Small intestine (tissue), 7 donors: ENCODE measurements at regions not wholly inside any gene's neighbourhood (a gene's known extent, or its start where the extent isn't known, plus 50 kb on each side); places are given as distances from the start of the nearest gene placed in this dataset.

Source experiments
- DNase-seq, 2 donors: peaks; one replicate each; pipeline versions ENCODE4 v3.0.0 to v3.0.0-alpha.2; 2013
- FAIRE-seq: peaks from 2 replicates; lab custom pipeline; 2012; peaks lifted over from hg19 to GRCh38; lab: Jason Lieb, UNC
- H3K27ac ChIP-seq, 3 donors: one replicate each; pipeline ENCODE4 v1.5.1; 2013; ENCODE audit warnings: low read length in 2 of 3, mild to moderate bottlenecking in 2 of 3, control low read depth in 1 of 3, inconsistent platforms in 1 of 3, low read depth in 1 of 3, moderate library complexity in 1 of 3
- H3K27me3 ChIP-seq, 3 donors: one replicate each; pipeline ENCODE4 v1.6.1; 2013; ENCODE audit warnings: low read length in 3 of 3, inconsistent platforms in 1 of 3; ENCODE audit not compliant: control insufficient read depth in 3 of 3, insufficient read depth in 3 of 3
- H3K36me3 ChIP-seq, 3 donors: one replicate each; pipeline ENCODE4 v1.6.1; 2013; ENCODE audit warnings: low read length in 3 of 3, inconsistent platforms in 1 of 3, low read depth in 1 of 3, mild to moderate bottlenecking in 1 of 3, moderate library complexity in 1 of 3; ENCODE audit not compliant: control insufficient read depth in 3 of 3, insufficient read depth in 2 of 3
- H3K4me1 ChIP-seq, 3 donors: one replicate each; pipeline ENCODE4 v1.6.1; 2013; ENCODE audit warnings: low read length in 2 of 3, inconsistent platforms in 1 of 3, low read depth in 1 of 3, mild to moderate bottlenecking in 1 of 3, moderate library complexity in 1 of 3; ENCODE audit not compliant: control insufficient read depth in 3 of 3, insufficient read depth in 2 of 3
- H3K4me3 ChIP-seq, 3 donors: one replicate each; pipeline ENCODE4 v1.5.1; 2013; ENCODE audit warnings: low read length in 3 of 3, control low read depth in 1 of 3, inconsistent platforms in 1 of 3, low read depth in 1 of 3, mild to moderate bottlenecking in 1 of 3, moderate library complexity in 1 of 3
- H3K9me3 ChIP-seq, 2 donors: one replicate each; pipeline ENCODE4 v1.6.1; 2013; ENCODE audit warnings: low read depth in 1 of 2, low read length in 1 of 2; ENCODE audit not compliant: control insufficient read depth in 2 of 2, insufficient read depth in 1 of 2
- WGBS, 3 donors: extraction: QIAGEN DNeasy Blood & Tissue Kit; methylation state at CpG; one replicate each; pipeline ENCODE4 v1.1.7; 2013; 5-methylcytosine and 5-hydroxymethylcytosine counted together
- donor health status: healthy with polysubstance abuse.
- donor health status: control.
- donor health status: control.
- donor health status: Bipolar disorder and iron deficiency.
- donor health status: healthy.

DNA sequence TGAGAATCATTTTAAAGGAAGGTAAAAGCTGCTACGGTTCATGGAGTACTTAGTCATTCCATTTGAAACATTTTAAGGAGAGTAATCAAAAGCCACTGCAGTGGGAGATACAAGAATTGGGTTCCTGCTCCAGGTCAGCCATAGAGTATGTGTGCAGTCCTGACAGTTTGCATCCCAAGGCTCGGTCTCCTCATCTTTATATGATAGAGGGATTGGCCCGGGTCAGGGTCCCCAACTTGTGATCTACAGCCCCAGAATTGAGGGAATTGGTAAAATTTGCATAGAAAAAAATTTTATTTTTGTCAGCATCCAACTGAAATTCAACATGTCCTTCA, 111.9 kb upstream of the PRNP start:
- no peaks in the 10 kb centered on the region for H3K4me1 ChIP-seq

DNA sequence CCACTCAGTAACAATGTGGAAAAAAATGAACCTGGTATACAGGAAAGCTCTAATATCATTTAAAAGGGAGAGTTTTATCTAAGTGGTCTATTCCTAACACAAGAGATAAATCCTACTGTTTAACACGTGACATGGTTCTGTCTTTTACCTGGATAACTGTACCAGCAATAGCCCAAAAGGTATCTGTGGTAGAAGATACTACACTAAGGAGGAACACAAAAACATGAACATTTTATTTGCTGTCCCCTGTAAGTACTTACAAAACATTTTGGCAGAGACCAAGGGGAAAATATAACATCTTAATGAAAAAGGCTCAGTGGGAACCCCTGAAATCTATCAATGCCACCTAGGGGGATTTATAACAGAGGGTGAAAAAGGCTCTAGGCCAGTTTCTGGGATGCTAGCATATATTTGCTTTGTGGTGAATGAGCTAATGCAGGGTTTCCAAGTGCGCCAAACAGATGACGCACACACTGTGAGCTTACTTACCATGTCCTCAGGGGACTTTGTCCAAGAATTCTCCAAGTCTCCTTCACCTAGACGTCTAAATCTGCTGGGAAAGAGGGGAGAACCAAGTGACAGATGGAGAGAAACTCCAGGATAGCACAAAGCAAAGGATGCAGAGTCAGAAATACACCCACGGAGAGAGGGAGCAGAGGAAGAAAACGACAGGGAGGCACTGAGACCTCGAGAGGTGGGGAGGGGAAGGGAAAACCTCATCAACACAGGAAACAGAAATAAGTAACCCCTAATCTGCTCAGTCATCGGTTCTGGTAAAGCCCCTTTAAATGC, 112.5 kb upstream of the PRNP start:
- Histone ChIP-seq H3K9me3 (no peaks in the 10 kb centered on the region), H3K27me3 (peaks cover 0 to 5% (median 4%) of the 10 kb centered on the region in 3 donors), H3K36me3 (no peaks in the 10 kb centered on the region), H3K27ac (peak overlapping the region in 1 of 3 donors; percentile 3), H3K4me1 (no peaks in the 10 kb centered on the region), H3K4me3 (no peak overlapping the region)
- 32 to 40% (median 38%) methylated on average over 8 of the region's 8 CpGs for WGBS, 3 donors
- FAIRE-seq = no peak
- DNase-seq = no peak

More for the DNA sequence above, 111.9 kb upstream of the PRNP start:
- DNase-seq = no peak
- no peaks in the 10 kb centered on the region for H3K9me3 ChIP-seq
- H3K27ac ChIP-seq = peak overlapping the region in 1 of 3 donors; percentile 3
- peaks cover 0 to 4% (median 3%) of the 10 kb centered on the region in 3 donors for H3K27me3 ChIP-seq
- no peak for FAIRE-seq
- WGBS, 3 donors = 57 to 73% (median 69%) methylated on average over 3 of the region's 3 CpGs
- H3K4me3 ChIP-seq = no peak overlapping the region
- H3K36me3 ChIP-seq = no peaks in the 10 kb centered on the region

DNA sequence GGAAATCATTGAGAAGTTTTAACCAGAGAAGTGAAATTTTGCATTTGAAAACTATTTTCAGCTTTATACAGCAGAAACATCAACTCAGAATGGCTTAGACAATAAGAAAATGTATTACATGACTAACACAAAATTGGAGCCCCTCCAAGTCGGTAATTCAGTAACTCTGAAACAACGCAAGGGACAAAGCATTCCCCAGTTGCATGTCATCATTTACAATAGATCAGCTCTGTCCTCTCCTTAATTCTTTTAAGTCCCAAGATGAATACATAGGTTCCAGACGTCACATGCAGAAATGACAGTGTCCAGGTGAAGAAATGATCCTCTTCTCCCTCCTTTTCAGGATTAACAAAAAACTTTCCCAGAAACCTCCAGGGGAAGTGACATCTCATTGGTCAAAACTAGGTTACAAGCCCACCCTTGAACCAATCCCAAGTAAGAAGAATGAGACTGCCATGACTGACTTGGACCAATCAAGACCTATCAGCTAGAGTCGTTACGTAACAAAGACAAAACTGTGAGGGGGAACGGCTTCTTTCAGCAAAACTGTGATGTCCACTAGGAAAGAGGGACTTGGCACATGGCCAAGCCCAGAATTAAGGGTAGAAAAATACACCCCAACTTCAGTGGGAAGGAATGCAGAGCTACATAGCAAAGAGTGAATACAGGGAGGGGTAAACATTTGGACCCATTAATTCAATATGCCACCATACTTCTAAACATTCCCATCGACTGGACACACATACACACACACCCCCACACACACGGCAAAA, 114.3 kb upstream of the PRNP start:
- Histone ChIP-seq H3K36me3 (no peaks in the 10 kb centered on the region), H3K27ac (no peak overlapping the region), H3K4me1 (no peaks in the 10 kb centered on the region), H3K9me3 (no peaks in the 10 kb centered on the region), H3K27me3 (peaks cover 0 to 5% (median 4%) of the 10 kb centered on the region in 3 donors), H3K4me3 (no peak overlapping the region)
- DNase-seq (no peak), FAIRE-seq (no peak)
- 68 to 74% (median 71%) methylated on average over 8 of the region's 8 CpGs for WGBS, 3 donors

DNA sequence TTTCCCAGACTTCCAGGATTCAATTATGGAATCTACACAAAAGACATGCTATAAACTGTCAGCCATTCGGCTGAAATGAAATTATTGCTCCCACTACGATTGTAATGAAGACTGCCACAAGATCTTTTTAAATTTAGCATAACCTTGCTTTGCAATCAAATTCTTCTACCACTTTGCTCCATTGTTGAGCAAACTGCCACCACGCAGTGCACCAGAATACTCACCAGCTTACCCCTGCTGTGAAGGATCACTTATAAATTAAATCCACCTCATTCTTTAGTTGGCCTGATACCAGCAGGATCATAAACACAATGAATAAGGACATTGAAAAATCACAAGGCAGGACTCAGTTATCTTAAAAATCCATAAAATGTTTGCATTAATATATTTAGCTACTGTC, 116.4 kb upstream of the PRNP start:
- Histone ChIP-seq H3K27ac (no peak overlapping the region), H3K4me1 (no peaks in the 10 kb centered on the region), H3K27me3 (peaks cover 0 to 2% (median 0%) of the 10 kb centered on the region in 3 donors), H3K9me3 (no peaks in the 10 kb centered on the region), H3K36me3 (no peaks in the 10 kb centered on the region), H3K4me3 (no peak overlapping the region)
- DNase-seq = no peak
- no peak for FAIRE-seq
- 71 to 79% (median 73%) methylated on average over 3 of the region's 3 CpGs for WGBS, 3 donors

DNA sequence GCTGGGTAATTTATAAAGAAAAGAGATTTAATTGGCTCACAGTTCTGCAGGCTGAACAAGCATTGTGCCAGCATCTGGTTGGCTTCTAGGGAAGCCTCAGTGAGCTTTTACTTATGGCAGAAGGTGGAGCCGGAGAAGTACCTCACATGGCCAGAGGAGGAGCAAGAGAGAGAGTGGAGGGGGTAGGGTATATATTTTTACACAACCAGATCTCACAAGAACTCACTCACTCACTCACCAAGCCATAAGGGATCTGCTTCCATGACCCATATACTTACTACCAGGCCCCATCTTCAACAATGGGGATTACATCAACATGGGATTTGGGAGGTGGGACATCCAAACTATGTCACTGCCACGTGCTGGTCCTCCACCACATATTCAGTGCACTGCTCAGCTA, 117.2 kb upstream of the PRNP start:
- H3K27me3 ChIP-seq = peaks cover 0 to 2% (median 0%) of the 10 kb centered on the region in 3 donors
- FAIRE-seq (no peak), DNase-seq (no peak)

DNA sequence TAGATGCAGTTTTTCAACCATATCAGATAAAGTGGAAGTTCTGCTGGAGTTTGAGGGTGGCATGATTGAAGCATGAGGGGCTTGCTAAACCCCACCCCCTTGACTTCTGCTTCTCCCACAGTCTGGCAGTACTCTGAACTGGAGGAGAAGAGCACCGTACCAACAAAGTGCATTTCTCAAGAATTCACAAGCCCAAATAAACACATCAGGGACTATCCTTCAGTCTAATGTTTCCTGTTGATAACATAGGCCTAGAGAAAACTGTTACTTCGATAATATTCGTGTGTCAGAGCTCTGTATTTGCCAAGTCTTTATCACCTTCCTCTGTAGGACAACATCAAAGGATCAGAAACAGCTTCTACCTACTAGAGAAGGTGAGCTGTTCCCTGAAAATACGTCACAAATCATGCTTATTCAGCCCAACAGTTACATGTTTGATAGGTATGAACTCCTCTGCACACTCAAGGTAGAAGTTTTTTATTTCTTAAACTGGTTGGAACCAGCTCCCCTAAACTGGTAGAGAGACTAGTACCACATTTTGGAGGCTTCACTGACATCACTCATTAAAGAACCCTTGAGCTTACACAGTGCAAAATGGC, 117.8 kb upstream of the PRNP start:
- Histone ChIP-seq H3K4me1 (no peaks in the 10 kb centered on the region), H3K9me3 (no peaks in the 10 kb centered on the region), H3K36me3 (no peaks in the 10 kb centered on the region), H3K4me3 (no peak overlapping the region), H3K27ac (no peak overlapping the region), H3K27me3 (peaks cover 0 to 2% (median 0%) of the 10 kb centered on the region in 3 donors)
- no peak for DNase-seq
- no peak for FAIRE-seq
- 32 to 53% (median 48%) methylated on average over 4 of the region's 4 CpGs for WGBS, 3 donors

More for the DNA sequence above, 117.2 kb upstream of the PRNP start:
- Histone ChIP-seq H3K9me3 (no peaks in the 10 kb centered on the region), H3K4me3 (no peak overlapping the region), H3K36me3 (no peaks in the 10 kb centered on the region), H3K27ac (no peak overlapping the region), H3K4me1 (no peaks in the 10 kb centered on the region)
- WGBS, 3 donors = 51 to 82% (median 67%) methylated on average over 2 of the region's 2 CpGs

DNA sequence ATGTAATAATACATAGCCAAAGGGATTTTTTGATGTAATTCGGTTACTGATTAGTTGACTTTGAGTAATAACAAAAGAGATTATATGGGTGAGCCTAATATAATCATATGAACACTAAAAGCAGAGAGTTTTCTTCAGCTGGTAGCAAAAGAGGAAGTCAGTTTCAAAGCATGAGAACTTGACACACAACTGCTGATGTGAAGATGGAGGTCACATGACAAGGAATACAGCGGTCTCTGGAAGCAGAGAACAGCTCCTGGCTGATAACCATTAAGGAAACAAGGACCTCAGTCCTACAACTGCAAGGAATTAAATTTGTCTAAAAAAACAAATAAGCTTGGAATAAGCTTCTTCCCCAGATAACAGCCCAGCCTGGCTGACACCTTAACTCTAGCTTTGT, 119.1 kb upstream of the PRNP start:
- FAIRE-seq = no peak
- WGBS, 3 donors = 60 to 67% (median 60%) methylated on average over 2 of the region's 2 CpGs
- H3K36me3 ChIP-seq = no peaks in the 10 kb centered on the region

DNA sequence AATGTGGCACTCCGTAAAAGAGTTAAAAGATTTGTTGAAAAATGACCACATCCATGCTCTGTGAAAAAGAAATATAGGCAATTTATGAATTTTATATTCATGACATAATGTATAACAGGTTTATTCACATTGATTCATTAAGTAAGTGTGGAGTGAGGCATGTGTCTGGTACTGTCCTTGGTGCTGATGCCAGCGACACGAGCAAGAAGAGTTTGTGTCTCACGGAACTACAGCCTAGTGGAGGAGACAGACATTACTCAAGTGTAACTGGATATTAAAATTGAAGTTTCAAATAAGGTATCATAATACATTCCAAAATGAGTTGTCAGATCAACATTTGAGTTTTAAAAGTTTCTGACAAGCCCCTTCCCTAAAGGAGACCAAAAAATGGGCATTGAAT, 122.7 kb upstream of the PRNP start:
- Histone ChIP-seq H3K27me3 (no peaks in the 10 kb centered on the region), H3K9me3 (no peaks in the 10 kb centered on the region), H3K36me3 (no peaks in the 10 kb centered on the region), H3K4me1 (no peaks in the 10 kb centered on the region), H3K4me3 (no peak overlapping the region), H3K27ac (no peak overlapping the region)
- DNase-seq = peak; percentile 22 to 35
- WGBS, 3 donors = 7 to 8% (median 8%) methylated on average over 4 of the region's 4 CpGs
- FAIRE-seq = no peak

More for the DNA sequence above, 119.1 kb upstream of the PRNP start:
- DNase-seq = no peak
- Histone ChIP-seq H3K9me3 (no peaks in the 10 kb centered on the region), H3K27ac (no peak overlapping the region), H3K4me3 (no peak overlapping the region), H3K4me1 (no peaks in the 10 kb centered on the region), H3K27me3 (peaks cover 0 to 2% (median 0%) of the 10 kb centered on the region in 3 donors)
